PC-3 (cell line): ENCODE measurements at regions not wholly inside any gene's neighbourhood (a gene's known extent, or its start where the extent isn't known, plus 50 kb on each side); places are given as distances from the start of the nearest gene placed in this dataset.

Experiments
- ATAC-seq: fragments of 200-7000 bp; cut with Tn5 transposase; 2 replicates; pipeline ENCODE4 v1.9.1; 2020; ENCODE audit warnings: mild to moderate bottlenecking, moderate library complexity
- BruUV-seq: library from RNA; stranded (reverse); fragments of 400-500 nt; replicated peaks from 2 replicates; lab custom pipeline; 2021; lab: Mats Ljungman, UMichigan
- CTCF ChIA-PET: fragments of 300-600 bp; sonication (Branson Sonifier 250); formaldehyde crosslinking; loops from one replicate; lab custom pipeline; 2022; ENCODE audit warnings: antibody characterized with exemption; lab: Charles Lee
- POLR2A ChIA-PET: fragments of 300-600 bp; sonication (Branson Sonifier 250); formaldehyde crosslinking; loops from one replicate; lab custom pipeline; 2022; ENCODE audit warnings: antibody characterized with exemption; ENCODE audit not compliant: unreplicated experiment; lab: Charles Lee
- DNase-seq: peaks from one replicate; pipeline ENCODE4 v3.0.0-alpha.2; 2015
- H2AFZ ChIP-seq: fragments of 300-600 bp; sonication (generic); 2 replicates; pipeline ENCODE4 v1.6.0; 2016; ENCODE audit warnings: antibody characterized with exemption, low read length
- H3F3A ChIP-seq: fragments of 300-600 bp; sonication (generic); one replicate; pipeline ENCODE4 v1.6.0; 2017; ENCODE audit warnings: antibody characterized with exemption, low read length, control low read depth, mild to moderate bottlenecking; ENCODE audit not compliant: unreplicated experiment
- H3K27ac ChIP-seq: fragments of 300-600 bp; sonication (generic); 2 replicates; pipeline ENCODE4 v1.5.1; 2016; ENCODE audit warnings: mild to moderate bottlenecking, low read length
- H3K27me3 ChIP-seq: fragments of 300-600 bp; sonication (generic); 2 replicates; pipeline ENCODE4 v1.6.1; 2016; ENCODE audit warnings: low read length, mixed read lengths
- H3K36me3 ChIP-seq: fragments of 300-600 bp; sonication (generic); 2 replicates; pipeline ENCODE4 v1.6.1; 2016; ENCODE audit warnings: low read depth, mixed run types, low read length, mixed read lengths
- H3K4me1 ChIP-seq: fragments of 300-600 bp; sonication (generic); 2 replicates; pipeline ENCODE4 v1.5.1; 2016; ENCODE audit warnings: low read length; ENCODE audit not compliant: insufficient read depth
- H3K4me2 ChIP-seq: fragments of 300-600 bp; sonication (generic); 2 replicates; pipeline ENCODE4 v1.6.0; 2016; ENCODE audit warnings: low read length
- H3K4me3 ChIP-seq: fragments of 300-600 bp; sonication (generic); 2 replicates; pipeline ENCODE4 v1.5.1; 2016; ENCODE audit warnings: mild to moderate bottlenecking, low read length, mixed read lengths
- H3K79me2 ChIP-seq: fragments of 300-600 bp; sonication (generic); 2 replicates; pipeline ENCODE4 v1.6.1; 2017; ENCODE audit warnings: low read length, mixed read lengths
- H3K9ac ChIP-seq: fragments of 300-600 bp; sonication (generic); 2 replicates; pipeline ENCODE4 v1.6.0; 2016; ENCODE audit warnings: mild to moderate bottlenecking, low read length
- H3K9me2 ChIP-seq: fragments of 300-600 bp; sonication (generic); replicated peaks from 2 replicates; pipeline ENCODE4 v1.6.1; 2016; ENCODE audit warnings: mixed run types, low read length, mixed read lengths
- H3K9me3 ChIP-seq: fragments of 300-600 bp; sonication (generic); 2 replicates; pipeline ENCODE4 v1.6.1; 2016; ENCODE audit warnings: low read length, mixed read lengths
- H4K20me1 ChIP-seq: fragments of 300-600 bp; sonication (generic); 2 replicates; pipeline ENCODE4 v1.6.1; 2016; ENCODE audit warnings: low read length, mixed read lengths
- CTCF ChIP-seq: fragments of 300-600 bp; sonication (generic); conservative IDR thresholded peaks from 2 replicates; pipeline ENCODE4 v1.5.1; 2017; ENCODE audit warnings: antibody characterized with exemption, low read depth, mild to moderate bottlenecking, low read length
- EZH2 ChIP-seq: fragments of 300-600 bp; sonication (generic); IDR thresholded peaks from one replicate; pipeline ENCODE4 v1.6.1; 2017; ENCODE audit warnings: antibody characterized with exemption, mild to moderate bottlenecking, low read length; ENCODE audit not compliant: unreplicated experiment
- EZH2phosphoT487 ChIP-seq: fragments of 300-600 bp; sonication (generic); IDR thresholded peaks from 2 replicates; pipeline ENCODE4 v1.6.1; 2018; ENCODE audit warnings: mild to moderate bottlenecking, antibody characterized with exemption, low read length, borderline replicate concordance
- intact Hi-C: fragments of 100-400 bp; cut with micrococcal nuclease; formaldehyde crosslinking; loops from 2 replicates; pipeline ENCODE4 v1.9.0; 2023

- H3F3A ChIP-seq = no peaks in the 10 kb centered on the region
- no peaks in the 10 kb centered on the region for H3K9me2 ChIP-seq
- no peaks in the 10 kb centered on the region for H3K4me1 ChIP-seq
- H3K9me3 ChIP-seq = no peaks in the 10 kb centered on the region
- ChIA-PET CTCF (no interaction called here), POLR2A (no interaction called here)
- no peaks in the 10 kb centered on the region for H3K27me3 ChIP-seq
- no peaks in the 10 kb centered on the region for H3K79me2 ChIP-seq
- H3K36me3 ChIP-seq = no peaks in the 10 kb centered on the region
- no peak overlapping the region for H2AFZ ChIP-seq
- intact Hi-C loops = no loop called here
- TF ChIP-seq EZH2 (no peak), CTCF (no peak), EZH2phosphoT487 (no peak)
- no peak overlapping the region for H3K27ac ChIP-seq
- no peak overlapping the region for H3K4me3 ChIP-seq
- DNase-seq (no peak), ATAC-seq (no peak)
- no peaks in the 10 kb centered on the region for H4K20me1 ChIP-seq
- H3K9ac ChIP-seq = no peak overlapping the region
- H3K4me2 ChIP-seq = no peak overlapping the region
- no TSS peak for BruUV-seq
Measured at GRCh38 chr18:28408528-28408927, 231.6 kb upstream of the CDH2 start.

DNA sequence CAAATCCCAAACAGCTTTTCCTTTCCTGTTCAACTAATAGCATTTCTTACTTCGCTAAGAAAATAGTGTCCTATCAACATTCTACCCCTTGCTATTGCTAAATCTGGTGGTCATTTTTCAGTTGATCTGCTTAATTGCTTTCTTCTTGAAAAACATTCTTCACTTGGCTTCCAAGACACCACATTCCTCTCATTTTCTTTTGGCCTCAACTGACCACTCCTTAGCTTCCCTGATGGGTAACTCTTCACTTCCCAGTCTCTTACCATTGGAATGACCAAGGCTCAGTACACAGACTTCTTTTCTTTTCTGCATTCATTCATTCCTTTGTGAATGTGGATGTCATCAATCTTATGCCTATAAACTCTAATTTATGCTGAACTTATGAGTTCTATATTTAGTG, 230.8 kb upstream of the CDH2 start:
- Histone ChIP-seq H3K4me1 (no peaks in the 10 kb centered on the region), H3K27ac (no peak overlapping the region), H2AFZ (no peak overlapping the region), H3F3A (no peaks in the 10 kb centered on the region), H3K36me3 (no peaks in the 10 kb centered on the region), H3K27me3 (no peaks in the 10 kb centered on the region), H3K9me2 (no peaks in the 10 kb centered on the region), H3K4me2 (no peak overlapping the region), H3K9me3 (no peaks in the 10 kb centered on the region), H3K9ac (no peak overlapping the region), H3K79me2 (no peaks in the 10 kb centered on the region), H4K20me1 (no peaks in the 10 kb centered on the region), H3K4me3 (no peak overlapping the region)
- CTCF ChIA-PET = no interaction called here
- DNase-seq = no peak
- no peak for TF ChIP-seq EZH2
- TF ChIP-seq CTCF = no peak
- no peak for TF ChIP-seq EZH2phosphoT487
- intact Hi-C loops = no loop called here
- POLR2A ChIA-PET = no interaction called here
- no TSS peak for BruUV-seq
- no peak for ATAC-seq

- H3F3A ChIP-seq = no peaks in the 10 kb centered on the region
- no peaks in the 10 kb centered on the region for H4K20me1 ChIP-seq
- DNase-seq (no peak), ATAC-seq (no peak)
- no peaks in the 10 kb centered on the region for H3K27me3 ChIP-seq
- no peaks in the 10 kb centered on the region for H3K9me3 ChIP-seq
- no TSS peak for BruUV-seq
- TF ChIP-seq EZH2phosphoT487 = no peak
- no peak for TF ChIP-seq CTCF
- no peak for TF ChIP-seq EZH2
- H3K4me3 ChIP-seq = no peak overlapping the region
- H3K36me3 ChIP-seq = no peaks in the 10 kb centered on the region
- H3K9ac ChIP-seq = no peak overlapping the region
- ChIA-PET POLR2A (no interaction called here), CTCF (no interaction called here)
- H3K4me1 ChIP-seq = no peaks in the 10 kb centered on the region
- intact Hi-C loops = no loop called here
- H3K79me2 ChIP-seq = no peaks in the 10 kb centered on the region
- no peak overlapping the region for H3K4me2 ChIP-seq
- H2AFZ ChIP-seq = no peak overlapping the region
- no peaks in the 10 kb centered on the region for H3K9me2 ChIP-seq
- no peak overlapping the region for H3K27ac ChIP-seq
Measured at GRCh38 chr18:28406533-28406932, 229.6 kb upstream of the CDH2 start.
